ENCODE measurements at regions not wholly inside any gene's neighbourhood (a gene's known extent, or its start where the extent isn't known, plus 50 kb on each side); places are given as distances from the start of the nearest gene placed in this dataset.
A peak's percentile ranks its signal among the peaks of the same experiment; 100 is the strongest.

- Histone ChIP-seq H3K4me1 (no peaks in the 10 kb centered on the region), H3K36me3 (no peaks in the 10 kb centered on the region), H3K9me3 (no peaks in the 10 kb centered on the region), H3K4me3 (no peak overlapping the region), H3K27me3 (no peaks in the 10 kb centered on the region), H3K27ac (no peak overlapping the region)
- DNase-seq, result no peak
- intact Hi-C loops (cut with DNase I; ENCODE audit: low total_unique reads), result no loop called here
- no peak for TF ChIP-seq CTCF (IDR thresholded peaks at IDR 0.05)
- TF ChIP-seq POLR2A (IDR thresholded peaks at IDR 0.05), result no peak
These were observed 115.7 kb upstream of the PRMT8 start for GRCh38 chr12:3375326-3375725.

GRCh38 chr12:3376779-3377455 lies 114.1 kb upstream of the PRMT8 start:
- no peaks in the 10 kb centered on the region for H3K36me3 ChIP-seq
- H3K4me1 ChIP-seq, result peaks cover 0 to 7% of the 10 kb centered on the region in 2 donors
- TF ChIP-seq CTCF (IDR thresholded peaks at IDR 0.05) (no peak), POLR2A (IDR thresholded peaks at IDR 0.05) (no peak)
- no peaks in the 10 kb centered on the region for H3K27me3 ChIP-seq
- H3K9me3 ChIP-seq, result no peaks in the 10 kb centered on the region
- intact Hi-C loops (cut with DNase I; ENCODE audit: low total_unique reads), result no loop called here
- H3K27ac ChIP-seq, result no peak overlapping the region
- no peak overlapping the region for H3K4me3 ChIP-seq
- DNase-seq, result no peak

GRCh38 chr12:3378655-3379054 lies 112.3 kb upstream of the PRMT8 start:
- intact Hi-C loops (cut with DNase I; ENCODE audit: low total_unique reads), result no loop called here

GRCh38 chr12:3379079-3379478 lies 111.9 kb upstream of the PRMT8 start:
- no peak for DNase-seq
- H3K27me3 ChIP-seq, result no peaks in the 10 kb centered on the region
- intact Hi-C loops (cut with DNase I; ENCODE audit: low total_unique reads), result no loop called here
- H3K9me3 ChIP-seq, result no peaks in the 10 kb centered on the region
- H3K4me3 ChIP-seq, result no peak overlapping the region
- no peak overlapping the region for H3K27ac ChIP-seq
- TF ChIP-seq POLR2A (IDR thresholded peaks at IDR 0.05), result no peak
- TF ChIP-seq CTCF (IDR thresholded peaks at IDR 0.05), result no peak
- H3K4me1 ChIP-seq, result peaks cover 0 to 7% of the 10 kb centered on the region in 2 donors
- no peaks in the 10 kb centered on the region for H3K36me3 ChIP-seq

More at GRCh38 chr12:3378655-3379054, 112.3 kb upstream of the PRMT8 start:
- Histone ChIP-seq H3K27ac (no peak overlapping the region), H3K36me3 (no peaks in the 10 kb centered on the region), H3K9me3 (no peaks in the 10 kb centered on the region), H3K4me3 (no peak overlapping the region), H3K27me3 (no peaks in the 10 kb centered on the region), H3K4me1 (peaks cover 0 to 7% of the 10 kb centered on the region in 2 donors)
- no peak for DNase-seq
- no peak for TF ChIP-seq CTCF (IDR thresholded peaks at IDR 0.05)

- Histone ChIP-seq H3K36me3 (no peaks in the 10 kb centered on the region), H3K9me3 (no peaks in the 10 kb centered on the region), H3K27ac (peak overlapping the region in 1 of 2 donors; percentile 29), H3K27me3 (no peaks in the 10 kb centered on the region), H3K4me3 (no peak overlapping the region), H3K4me1 (peaks cover 0 to 7% of the 10 kb centered on the region in 2 donors)
- intact Hi-C loops (cut with DNase I; ENCODE audit: low total_unique reads), result no loop called here
- no peak for DNase-seq
- TF ChIP-seq POLR2A (IDR thresholded peaks at IDR 0.05), result no peak
- TF ChIP-seq CTCF (IDR thresholded peaks at IDR 0.05), result no peak
These were observed 110.6 kb upstream of the PRMT8 start for GRCh38 chr12:3380200-3381043.
